Heart left ventricle (tissue), 16 donors: ENCODE measurements at regions not wholly inside any gene's neighbourhood (a gene's known extent, or its start where the extent isn't known, plus 50 kb on each side); places are given as distances from the start of the nearest gene placed in this dataset.
"Not testable (repeated sequence)": the region's sequence is repeated elsewhere in the genome, so short reads cannot be mapped to it uniquely, and the experiment has no call there.

Experiments
- ATAC-seq, 4 donors: fragments of 200-7000 bp; cut with Tn5 transposase; one replicate each; pipeline ENCODE4 v1.9.1; 2020 to 2022; ENCODE audit warnings: moderate library complexity in 4 of 4, mild to moderate bottlenecking in 3 of 4, moderate number of reproducible peaks in 1 of 4
- DNase-seq, 5 donors: peaks; one replicate each; pipeline ENCODE4 v3.0.0-alpha.2; 2020
- H3K27ac ChIP-seq, 12 donors: fragments of 200-600 bp; sonication (generic) in 4 of 12; one replicate each; pipeline versions ENCODE4 v1.5.0 to v1.8.0; 2016 to 2022; ENCODE audit warnings: mild to moderate bottlenecking in 2 of 12
- H3K27me3 ChIP-seq, 9 donors: fragments of 200-600 bp; sonication (generic) in 2 of 9; one replicate each; pipeline versions ENCODE4 v1.5.1 to v1.8.0; 2016 to 2022; ENCODE audit warnings: mild to moderate bottlenecking in 3 of 9
- H3K36me3 ChIP-seq, 9 donors: fragments of 200-600 bp; sonication (generic) in 2 of 9; one replicate each; pipeline versions ENCODE4 v1.5.0 to v1.8.0; 2018 to 2022; ENCODE audit warnings: mild to moderate bottlenecking in 2 of 9
- H3K4me1 ChIP-seq, 12 donors: fragments of 200-600 bp; sonication (generic) in 4 of 12; one replicate each; pipeline versions ENCODE4 v1.5.0 to v1.8.0; 2016 to 2022; ENCODE audit warnings: mild to moderate bottlenecking in 3 of 12
- H3K4me3 ChIP-seq, 12 donors: fragments of 200-600 bp; sonication (generic) in 4 of 12; one replicate each; pipeline versions ENCODE4 v1.5.0 to v1.8.0; 2017 to 2022; ENCODE audit warnings: mild to moderate bottlenecking in 9 of 12, moderate library complexity in 4 of 12
- H3K9me3 ChIP-seq, 12 donors: fragments of 200-600 bp; sonication (generic) in 4 of 12; one replicate each; pipeline versions ENCODE4 v1.5.0 to v1.8.0; 2016 to 2022; ENCODE audit warnings: mild to moderate bottlenecking in 1 of 12
- CTCF ChIP-seq, 12 donors: fragments of 200-600 bp; sonication (generic) in 4 of 12; IDR thresholded peaks; one replicate each; pipeline versions ENCODE4 v1.5.0 to v1.8.0; 2018 to 2022; ENCODE audit warnings: antibody characterized with exemption in 12 of 12, mild to moderate bottlenecking in 5 of 12
- POLR2A ChIP-seq, 2 donors: fragments of 450-650 bp; IDR thresholded peaks; one replicate each; pipeline ENCODE4 v1.6.1; 2017; ENCODE audit warnings: antibody characterized with exemption in 2 of 2, mild to moderate bottlenecking in 2 of 2, moderate library complexity in 2 of 2
- WGBS, 4 donors: extraction: QIAGEN DNeasy Blood & Tissue Kit in 2 of 4; methylation state at CpG; one replicate each; pipeline versions ENCODE4 v1.1.5 to v1.1.7; 2013 to 2018; 5-methylcytosine and 5-hydroxymethylcytosine counted together
- intact Hi-C, 10 donors: fragments of 100-400 bp; cut with DNase I; formaldehyde crosslinking; loops; one replicate each; pipeline versions ENCODE4 v1.11.1 to v1.14.2; 2022
- donor health status: ischemic (EF 13 %, LVEDD 7.1; RV severe dilation, severe dysfunction).
- donor health status: healthy with polysubstance abuse.
- donor health status: DM: no; HTN: yes; CAD: no.
- donor health status: DM: no; HTN: no; CAD: no.
- donor health status: ischemic (EF 25% LVEDD 6.9; RV normal size, moderate dysfunction).
- donor health status: ischemic (EF 25% LVEDD 5.7; RV mildly dilated, moderate dysfunction).
- donor health status: healthy.
- donor health status: DM: yes; HTN: yes; CAD: no.
- donor health status: ischemic (EF 35%, LVEDD 5.7; RV mildly dilated, moderate dysfunction).
- donor health status: nonischemic (EF 11% LVEDD 7.7; RV severe dilation, severe dysfunction).
- donor health status: DM: yes; HTN: yes; CAD: no.
- donor health status: PGD.
- donor health status: ischemic (EF 29% LVEDD 5.4; RV normal size, mild dysfunction).
- donor health status: nonischemic (EF 23%, LVEDD 6.1; RV moderate dilation, normal function).

GRCh38 chrX:121871122-121871521 lies 823.7 kb downstream of the GLUD2 start:
- no peaks in the 10 kb centered on the region for H3K9me3 ChIP-seq
- no peaks in the 10 kb centered on the region for H3K4me1 ChIP-seq
- no peak overlapping the region for H3K27ac ChIP-seq
- no peak for ATAC-seq
- TF ChIP-seq CTCF (IDR thresholded peaks at IDR 0.05): no peak
- no peak for TF ChIP-seq POLR2A (IDR thresholded peaks at IDR 0.05)
- no peak for DNase-seq
- H3K4me3 ChIP-seq: no peak overlapping the region
- intact Hi-C loops: no loop called here
- H3K36me3 ChIP-seq: no peaks in the 10 kb centered on the region
- H3K27me3 ChIP-seq: no peaks in the 10 kb centered on the region
- WGBS, 4 donors: 94 to 98% (median 95%) methylated on average over 4 to 12 of the region's 12 CpGs

DNA sequence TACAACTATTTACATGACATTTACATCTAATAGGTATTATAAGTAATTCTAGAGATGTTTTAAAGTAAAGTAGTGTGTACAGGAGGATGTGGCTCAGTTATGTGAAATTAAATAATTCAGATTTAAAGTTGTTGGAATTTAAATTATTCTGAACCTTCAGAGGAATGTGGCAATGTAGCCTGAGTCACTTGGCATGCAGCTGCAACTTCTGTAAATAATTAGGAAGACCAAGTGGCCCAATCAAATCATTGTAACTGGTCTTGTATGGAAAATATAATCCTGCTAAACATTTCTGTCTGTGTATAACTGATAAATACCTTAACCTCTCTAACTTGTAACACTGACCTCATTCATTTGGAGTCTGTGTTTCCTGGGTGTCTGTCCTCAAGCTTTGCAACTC lies 828.9 kb downstream of the GLUD2 start:
- Histone ChIP-seq H3K9me3 (no peaks in the 10 kb centered on the region), H3K36me3 (no peaks in the 10 kb centered on the region), H3K4me1 (no peaks in the 10 kb centered on the region), H3K4me3 (no peak overlapping the region), H3K27me3 (no peaks in the 10 kb centered on the region), H3K27ac (no peak overlapping the region)
- no peak for ATAC-seq
- no peak for DNase-seq
- TF ChIP-seq CTCF (IDR thresholded peaks at IDR 0.05): no peak
- TF ChIP-seq POLR2A (IDR thresholded peaks at IDR 0.05): no peak
- intact Hi-C loops: no loop called here

- DNase-seq, ATAC-seq, H3K4me1 ChIP-seq, intact Hi-C loops, H3K27me3 ChIP-seq, H3K9me3 ChIP-seq, H3K27ac ChIP-seq, H3K36me3 ChIP-seq, H3K4me3 ChIP-seq: not testable (repeated sequence)
- WGBS, 4 donors: 85 to 96% (median 92%) methylated on average over 18 of the region's 18 CpGs
Measured at GRCh38 chrX:121877337-121877736, 829.9 kb downstream of the GLUD2 start.

GRCh38 chrX:121886557-121886956 lies 839.1 kb downstream of the GLUD2 start:
- Histone ChIP-seq H3K4me3 (no peak overlapping the region), H3K27me3 (no peaks in the 10 kb centered on the region), H3K36me3 (no peaks in the 10 kb centered on the region), H3K4me1 (no peaks in the 10 kb centered on the region), H3K27ac (no peak overlapping the region), H3K9me3 (no peaks in the 10 kb centered on the region)
- TF ChIP-seq POLR2A (IDR thresholded peaks at IDR 0.05) (no peak), CTCF (IDR thresholded peaks at IDR 0.05) (no peak)
- ATAC-seq (no peak), DNase-seq (no peak)
- intact Hi-C loops: no loop called here
- 77 to 86% (median 82%) methylated on average over 2 of the region's 2 CpGs for WGBS, 4 donors

- 81 to 88% (median 87%) methylated on average over 3 of the region's 3 CpGs for whole genome bisulfite sequencing, 4 donors
- intact Hi-C loops: no loop called here
Measured at GRCh38 chrX:121894756-121895155, 847.3 kb downstream of the GLUD2 start.

More at GRCh38 chrX:121894756-121895155, 847.3 kb downstream of the GLUD2 start:
- no peak for DNase-seq
- no peak for ATAC-seq
- H3K4me1 ChIP-seq: no peaks in the 10 kb centered on the region
- no peak overlapping the region for H3K4me3 ChIP-seq
- H3K27ac ChIP-seq: no peak overlapping the region
- no peak for TF ChIP-seq CTCF (IDR thresholded peaks at IDR 0.05)
- TF ChIP-seq POLR2A (IDR thresholded peaks at IDR 0.05): no peak
- no peaks in the 10 kb centered on the region for H3K27me3 ChIP-seq
- H3K9me3 ChIP-seq: no peaks in the 10 kb centered on the region
- H3K36me3 ChIP-seq: no peaks in the 10 kb centered on the region
